Tibial nerve (tissue), 4 donors: ENCODE measurements at regions not wholly inside any gene's neighbourhood (a gene's known extent, or its start where the extent isn't known, plus 50 kb on each side); places are given as distances from the start of the nearest gene placed in this dataset.

ENCODE experiments used
- DNase-seq, 2 donors: peaks; one replicate each; pipeline ENCODE4 v3.0.0-alpha.2; 2019; ENCODE audit warnings: low spot score in 2 of 2
- H3K27ac ChIP-seq, 4 donors: fragments of 200-600 bp; sonication (generic) in 3 of 4; one replicate each; pipeline ENCODE4 v1.5.1; 2017 to 2019; ENCODE audit warnings: mild to moderate bottlenecking in 1 of 4
- H3K27me3 ChIP-seq, 2 donors: fragments of 200-600 bp; sonication (generic) in 1 of 2; one replicate each; pipeline versions ENCODE4 v1.5.1 to v1.6.0; 2017 to 2019
- H3K36me3 ChIP-seq, 3 donors: fragments of 200-600 bp; sonication (generic); one replicate each; pipeline ENCODE4 v1.5.1; 2018 to 2019
- H3K4me1 ChIP-seq, 4 donors: fragments of 200-600 bp; sonication (generic) in 3 of 4; one replicate each; pipeline ENCODE4 v1.5.1; 2017 to 2019
- H3K4me3 ChIP-seq, 4 donors: fragments of 200-600 bp; sonication (generic) in 3 of 4; one replicate each; pipeline ENCODE4 v1.5.1; 2017 to 2019; ENCODE audit warnings: mild to moderate bottlenecking in 1 of 4, moderate library complexity in 1 of 4
- H3K9me3 ChIP-seq, 4 donors: fragments of 200-600 bp; sonication (generic) in 3 of 4; one replicate each; pipeline ENCODE4 v1.5.1; 2017 to 2019
- EP300 ChIP-seq, 2 donors: sonication (generic); formaldehyde crosslinking; IDR thresholded peaks; one replicate each; pipeline ENCODE4 v1.6.1; 2017; ENCODE audit warnings: antibody characterized with exemption in 2 of 2, mild to moderate bottlenecking in 1 of 2
- POLR2A ChIP-seq, 2 donors: fragments of 450-650 bp; IDR thresholded peaks; one replicate each; pipeline ENCODE4 v1.6.1; 2017; ENCODE audit warnings: antibody characterized with exemption in 2 of 2, mild to moderate bottlenecking in 2 of 2, moderate library complexity in 2 of 2
- WGBS, 2 donors: methylation state at CpG; one replicate each; pipeline ENCODE4 v1.1.5; 2018; 5-methylcytosine and 5-hydroxymethylcytosine counted together
- TF ChIP-seq, protein P1 (sequence below), 5 experiments: fragments of 200-600 bp in 3 of 5; fragments of 450-650 bp in 2 of 5; sonication (generic) in 3 of 5; IDR thresholded peaks; one replicate each; pipeline ENCODE4 v1.5.1; 2016 to 2019; ENCODE audit warnings: antibody characterized with exemption in 5 of 5, mild to moderate bottlenecking in 3 of 5, moderate library complexity in 2 of 5

DNA sequence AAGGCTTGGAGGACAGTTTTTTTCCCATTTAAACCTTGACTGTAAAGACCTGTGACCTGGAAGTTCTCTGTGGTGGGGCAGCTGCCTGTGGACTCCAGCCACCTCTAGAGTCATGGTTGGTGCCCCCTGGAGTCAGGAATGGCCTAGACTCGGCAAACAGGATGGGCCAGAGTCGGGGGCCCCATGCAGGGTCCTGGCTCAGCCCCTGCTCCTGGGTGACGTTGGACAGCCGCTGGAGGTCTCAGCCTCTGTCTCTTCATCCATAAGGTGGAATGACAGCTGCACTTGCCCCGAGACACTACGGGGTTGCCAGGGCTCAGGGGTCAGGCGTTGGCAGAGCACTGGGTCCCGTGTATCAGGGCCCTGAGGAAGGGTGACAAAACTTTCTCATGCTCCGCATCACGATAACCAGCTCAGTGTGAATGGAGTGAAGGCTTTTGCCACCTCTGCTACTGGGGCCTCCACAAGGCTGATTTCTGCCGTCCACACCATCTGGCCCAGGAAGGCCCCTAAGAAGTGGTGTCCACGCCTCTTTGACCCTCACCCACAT lies 58.5 kb upstream of the TTC34 start:
- DNase-seq = no peak
- Histone ChIP-seq H3K4me3 (no peak overlapping the region), H3K36me3 (no peaks in the 10 kb centered on the region), H3K27ac (no peak overlapping the region), H3K9me3 (no peaks in the 10 kb centered on the region), H3K4me1 (no peaks in the 10 kb centered on the region), H3K27me3 (peaks cover 0 to 64% of the 10 kb centered on the region in 2 donors)
- TF ChIP-seq POLR2A (IDR thresholded peaks at IDR 0.05) (no peak), EP300 (IDR thresholded peaks at IDR 0.05) (no peak)
- TF ChIP-seq, protein P1, sequence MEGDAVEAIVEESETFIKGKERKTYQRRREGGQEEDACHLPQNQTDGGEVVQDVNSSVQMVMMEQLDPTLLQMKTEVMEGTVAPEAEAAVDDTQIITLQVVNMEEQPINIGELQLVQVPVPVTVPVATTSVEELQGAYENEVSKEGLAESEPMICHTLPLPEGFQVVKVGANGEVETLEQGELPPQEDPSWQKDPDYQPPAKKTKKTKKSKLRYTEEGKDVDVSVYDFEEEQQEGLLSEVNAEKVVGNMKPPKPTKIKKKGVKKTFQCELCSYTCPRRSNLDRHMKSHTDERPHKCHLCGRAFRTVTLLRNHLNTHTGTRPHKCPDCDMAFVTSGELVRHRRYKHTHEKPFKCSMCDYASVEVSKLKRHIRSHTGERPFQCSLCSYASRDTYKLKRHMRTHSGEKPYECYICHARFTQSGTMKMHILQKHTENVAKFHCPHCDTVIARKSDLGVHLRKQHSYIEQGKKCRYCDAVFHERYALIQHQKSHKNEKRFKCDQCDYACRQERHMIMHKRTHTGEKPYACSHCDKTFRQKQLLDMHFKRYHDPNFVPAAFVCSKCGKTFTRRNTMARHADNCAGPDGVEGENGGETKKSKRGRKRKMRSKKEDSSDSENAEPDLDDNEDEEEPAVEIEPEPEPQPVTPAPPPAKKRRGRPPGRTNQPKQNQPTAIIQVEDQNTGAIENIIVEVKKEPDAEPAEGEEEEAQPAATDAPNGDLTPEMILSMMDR (IDR thresholded peaks at IDR 0.05) = no peak
- WGBS, 2 donors = 82 to 90% methylated on average over 5 to 9 of the region's 12 CpGs

DNA sequence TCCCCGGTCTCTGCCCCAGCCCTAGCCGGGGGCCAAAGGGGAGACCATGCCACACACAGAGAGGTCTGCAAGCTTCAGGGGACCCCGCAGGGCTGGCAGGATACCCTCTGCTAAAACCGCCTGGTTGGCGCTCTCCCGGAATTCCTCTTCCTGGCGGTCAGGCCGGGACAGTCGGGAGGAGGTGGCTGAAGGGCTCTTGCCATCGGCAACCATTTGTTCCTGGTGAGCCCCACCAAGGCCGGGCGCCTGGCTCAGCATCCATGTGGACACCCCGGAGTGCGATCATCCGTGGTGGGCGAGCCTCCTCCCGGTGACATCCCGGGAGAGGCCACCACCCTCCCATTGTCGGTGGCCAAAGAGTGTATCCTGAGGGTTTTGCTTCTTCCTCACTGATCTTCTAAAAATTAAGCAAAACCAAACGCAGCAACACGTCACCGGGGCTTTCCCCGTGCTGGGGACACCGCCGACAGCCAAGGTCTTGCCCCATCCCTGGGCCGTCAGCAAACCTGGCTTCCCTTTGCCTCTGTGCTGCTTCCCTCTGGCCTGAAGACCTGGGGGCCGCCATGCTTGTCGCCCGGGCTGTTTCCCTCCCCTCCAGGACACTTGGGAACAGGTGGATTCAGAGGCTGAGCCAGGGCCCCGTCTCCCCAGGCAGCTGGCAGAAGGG lies 59.1 kb upstream of the TTC34 start:
- no peak for DNase-seq
- Histone ChIP-seq H3K9me3 (no peaks in the 10 kb centered on the region), H3K27me3 (peaks cover 0 to 63% of the 10 kb centered on the region in 2 donors), H3K4me1 (no peaks in the 10 kb centered on the region), H3K27ac (no peak overlapping the region), H3K4me3 (no peak overlapping the region), H3K36me3 (no peaks in the 10 kb centered on the region)
- 90 to 93% methylated on average over 26 to 30 of the region's 30 CpGs for WGBS, 2 donors
- TF ChIP-seq POLR2A (IDR thresholded peaks at IDR 0.05) = no peak

DNA sequence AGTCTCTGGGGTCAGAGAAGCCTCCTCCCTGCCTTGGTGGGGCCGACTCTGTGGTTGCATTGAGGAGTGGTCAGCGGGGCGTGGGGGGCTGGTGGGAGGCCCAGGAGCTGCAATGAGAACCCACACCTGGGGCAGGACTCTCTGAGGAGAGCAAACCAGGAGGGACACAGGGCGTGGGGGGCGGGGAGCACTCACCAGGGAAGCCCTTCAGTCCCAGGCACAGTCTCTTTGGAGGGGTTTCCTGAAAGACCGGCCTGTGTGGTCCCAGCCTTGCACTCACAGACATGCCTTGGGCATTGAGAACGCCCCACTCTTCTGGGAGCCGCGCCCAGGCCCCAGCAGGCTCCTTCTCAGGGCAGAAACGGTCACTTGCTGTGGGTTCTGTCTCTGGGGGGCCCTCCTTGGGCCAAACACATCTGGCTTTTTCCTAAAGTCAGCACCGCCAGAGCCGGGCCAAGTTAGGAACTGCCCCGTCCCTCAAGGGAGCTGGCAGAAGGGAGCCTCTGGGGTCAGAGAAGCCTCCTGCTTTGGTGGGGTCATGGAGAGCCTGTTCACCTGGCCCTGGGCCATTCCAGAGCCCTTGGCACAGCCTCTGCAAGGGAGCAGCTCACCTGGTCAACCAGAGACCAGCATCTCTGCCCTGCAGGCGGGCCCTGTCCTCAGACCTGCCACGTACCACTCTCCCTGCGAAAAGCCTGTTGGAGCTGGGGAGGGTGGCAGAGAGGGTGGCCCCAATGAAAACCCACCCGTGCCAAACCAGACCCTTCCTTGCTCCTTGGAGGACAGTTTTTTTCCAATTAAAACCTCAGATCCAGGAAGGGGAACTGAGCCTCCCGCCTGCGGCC lies 59.9 kb upstream of the TTC34 start:
- H3K27ac ChIP-seq = no peak overlapping the region
- H3K36me3 ChIP-seq = no peaks in the 10 kb centered on the region
- TF ChIP-seq POLR2A (IDR thresholded peaks at IDR 0.05) (no peak), EP300 (IDR thresholded peaks at IDR 0.05) (no peak)
- TF ChIP-seq, protein P1 (IDR thresholded peaks at IDR 0.05) = no peak
- WGBS, 2 donors = 77 to 83% methylated on average over 12 to 17 of the region's 19 CpGs
- no peaks in the 10 kb centered on the region for H3K4me1 ChIP-seq
- no peak for DNase-seq
- no peak overlapping the region for H3K4me3 ChIP-seq
- H3K9me3 ChIP-seq = no peaks in the 10 kb centered on the region
- peaks cover 0 to 62% of the 10 kb centered on the region in 2 donors for H3K27me3 ChIP-seq

DNA sequence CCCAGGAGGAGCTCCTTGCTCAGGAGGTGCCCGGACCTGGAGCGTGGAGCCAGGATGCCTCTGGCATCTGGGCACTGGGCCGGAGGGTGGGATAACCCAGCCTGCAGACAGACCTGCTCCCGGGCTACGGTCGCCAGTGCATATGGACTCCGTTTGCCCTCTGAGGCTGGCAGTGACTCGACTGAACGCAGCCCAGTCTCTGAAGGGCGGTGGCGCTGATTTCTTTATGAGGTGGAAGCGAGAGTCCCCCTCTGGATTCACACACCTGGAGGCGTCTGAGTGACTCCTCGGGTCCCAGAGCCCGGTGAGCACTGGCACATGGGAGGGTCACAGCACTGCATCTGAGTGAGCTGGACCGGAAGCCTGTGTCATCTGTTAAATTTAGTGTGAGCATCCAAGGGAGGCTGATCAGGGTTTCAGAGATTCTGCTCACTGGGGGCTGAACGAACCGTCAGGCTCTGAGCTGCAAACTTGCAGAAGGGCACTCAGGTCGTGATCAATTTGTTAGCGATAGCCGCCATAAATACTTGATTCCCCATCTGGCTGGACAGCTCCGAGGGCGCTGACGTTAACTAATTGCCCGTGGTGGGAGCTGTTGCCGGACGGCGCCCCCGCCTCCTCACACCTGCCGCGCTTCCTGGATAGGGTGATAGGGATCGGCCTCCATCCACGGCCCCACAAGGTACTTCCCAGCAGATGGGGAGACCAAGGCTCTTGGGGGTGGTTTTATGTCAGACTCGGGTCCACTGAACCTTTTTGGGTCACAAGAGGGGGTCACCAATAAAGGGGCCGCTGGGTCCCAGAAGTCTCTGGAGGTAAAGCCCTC lies 60.7 kb upstream of the TTC34 start:
- H3K36me3 ChIP-seq = no peaks in the 10 kb centered on the region
- H3K27me3 ChIP-seq = peaks cover 0 to 61% of the 10 kb centered on the region in 2 donors
- no peak for TF ChIP-seq EP300 (IDR thresholded peaks at IDR 0.05)
- TF ChIP-seq POLR2A (IDR thresholded peaks at IDR 0.05) = no peak
- TF ChIP-seq, protein P1 (IDR thresholded peaks at IDR 0.05) = no peak
- no peak overlapping the region for H3K4me3 ChIP-seq
- H3K27ac ChIP-seq = no peak overlapping the region
- DNase-seq = no peak
- 51 to 61% methylated on average over 20 to 34 of the region's 35 CpGs for WGBS, 2 donors
- no peaks in the 10 kb centered on the region for H3K9me3 ChIP-seq
- H3K4me1 ChIP-seq = no peaks in the 10 kb centered on the region

DNA sequence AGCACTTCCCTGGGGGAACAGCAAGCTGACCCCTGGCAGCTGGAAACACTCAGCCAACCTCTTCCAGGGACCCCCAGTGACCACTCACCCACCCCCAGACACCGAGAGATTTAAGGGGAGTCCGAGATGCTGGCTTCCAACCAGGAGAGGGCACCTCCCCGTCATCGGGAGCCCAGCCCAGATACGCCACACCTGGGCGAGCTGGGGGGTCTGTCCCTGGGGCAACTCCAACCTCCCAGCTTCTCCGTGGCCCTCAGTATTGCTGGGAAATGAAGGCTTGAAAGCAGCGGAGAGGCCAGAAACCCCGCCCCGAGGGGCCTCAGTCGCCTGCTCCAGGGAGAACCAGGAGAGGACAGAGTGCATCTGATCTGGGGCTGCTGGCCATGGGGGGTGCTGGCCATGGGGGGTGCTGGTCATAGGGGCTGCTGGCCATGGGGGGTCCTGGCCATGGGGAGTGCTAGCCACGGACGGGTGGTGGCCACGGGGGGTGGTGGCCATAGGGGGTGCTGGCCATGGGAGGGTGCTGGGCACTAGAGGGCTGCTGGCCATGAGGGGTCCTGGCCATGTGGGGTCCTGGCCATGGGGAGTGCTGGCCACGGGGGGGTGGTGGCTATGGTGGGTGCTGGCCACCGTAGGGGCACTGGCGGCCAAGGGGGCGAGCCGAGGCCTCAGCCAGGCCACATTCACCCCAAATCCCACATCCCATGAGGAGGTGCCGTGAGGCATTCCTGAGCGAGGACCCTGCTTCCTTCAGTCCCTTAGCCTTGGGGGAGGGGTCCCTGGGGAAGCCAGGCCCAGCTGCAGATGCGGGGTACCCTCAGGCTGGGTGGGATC lies 61.5 kb upstream of the TTC34 start:
- H3K36me3 ChIP-seq = no peaks in the 10 kb centered on the region
- TF ChIP-seq EP300 (IDR thresholded peaks at IDR 0.05) (no peak), POLR2A (IDR thresholded peaks at IDR 0.05) (no peak)
- TF ChIP-seq, protein P1 (IDR thresholded peaks at IDR 0.05) = no peak
- no peak overlapping the region for H3K27ac ChIP-seq
- H3K4me3 ChIP-seq = no peak overlapping the region
- peaks cover 0 to 56% of the 10 kb centered on the region in 2 donors for H3K27me3 ChIP-seq
- WGBS, 2 donors = 67 to 82% methylated on average over 12 to 13 of the region's 22 CpGs
- H3K9me3 ChIP-seq = no peaks in the 10 kb centered on the region
- DNase-seq = no peak
- H3K4me1 ChIP-seq = no peaks in the 10 kb centered on the region
